Tibial nerve (tissue), 4 donors: ENCODE measurements at regions not wholly inside any gene's neighbourhood (a gene's known extent, or its start where the extent isn't known, plus 50 kb on each side); places are given as distances from the start of the nearest gene placed in this dataset.

ENCODE experiments used
- DNase-seq, 2 donors: peaks; one replicate each; pipeline ENCODE4 v3.0.0-alpha.2; 2019; ENCODE audit warnings: low spot score in 2 of 2
- H3K27ac ChIP-seq, 4 donors: fragments of 200-600 bp; sonication (generic) in 3 of 4; one replicate each; pipeline ENCODE4 v1.5.1; 2017 to 2019; ENCODE audit warnings: mild to moderate bottlenecking in 1 of 4
- H3K27me3 ChIP-seq, 2 donors: fragments of 200-600 bp; sonication (generic) in 1 of 2; one replicate each; pipeline versions ENCODE4 v1.5.1 to v1.6.0; 2017 to 2019
- H3K36me3 ChIP-seq, 3 donors: fragments of 200-600 bp; sonication (generic); one replicate each; pipeline ENCODE4 v1.5.1; 2018 to 2019
- H3K4me1 ChIP-seq, 4 donors: fragments of 200-600 bp; sonication (generic) in 3 of 4; one replicate each; pipeline ENCODE4 v1.5.1; 2017 to 2019
- H3K4me3 ChIP-seq, 4 donors: fragments of 200-600 bp; sonication (generic) in 3 of 4; one replicate each; pipeline ENCODE4 v1.5.1; 2017 to 2019; ENCODE audit warnings: mild to moderate bottlenecking in 1 of 4, moderate library complexity in 1 of 4
- H3K9me3 ChIP-seq, 4 donors: fragments of 200-600 bp; sonication (generic) in 3 of 4; one replicate each; pipeline ENCODE4 v1.5.1; 2017 to 2019
- CTCF ChIP-seq, 5 experiments: fragments of 200-600 bp in 3 of 5; fragments of 450-650 bp in 2 of 5; sonication (generic) in 3 of 5; IDR thresholded peaks; one replicate each; pipeline ENCODE4 v1.5.1; 2016 to 2019; ENCODE audit warnings: antibody characterized with exemption in 5 of 5, mild to moderate bottlenecking in 3 of 5, moderate library complexity in 2 of 5
- EP300 ChIP-seq, 2 donors: sonication (generic); formaldehyde crosslinking; IDR thresholded peaks; one replicate each; pipeline ENCODE4 v1.6.1; 2017; ENCODE audit warnings: antibody characterized with exemption in 2 of 2, mild to moderate bottlenecking in 1 of 2
- POLR2A ChIP-seq, 2 donors: fragments of 450-650 bp; IDR thresholded peaks; one replicate each; pipeline ENCODE4 v1.6.1; 2017; ENCODE audit warnings: antibody characterized with exemption in 2 of 2, mild to moderate bottlenecking in 2 of 2, moderate library complexity in 2 of 2
- WGBS, 2 donors: methylation state at CpG; one replicate each; pipeline ENCODE4 v1.1.5; 2018; 5-methylcytosine and 5-hydroxymethylcytosine counted together

- Histone ChIP-seq H3K4me1 (no peaks in the 10 kb centered on the region), H3K27me3 (no peaks in the 10 kb centered on the region), H3K9me3 (no peaks in the 10 kb centered on the region), H3K4me3 (no peak overlapping the region), H3K27ac (no peak overlapping the region), H3K36me3 (no peaks in the 10 kb centered on the region)
- TF ChIP-seq EP300 (IDR thresholded peaks at IDR 0.05) (no peak), CTCF (IDR thresholded peaks at IDR 0.05) (no peak), POLR2A (IDR thresholded peaks at IDR 0.05) (no peak)
- 27 to 38% methylated on average over 2 of the region's 2 CpGs for WGBS, 2 donors
- DNase-seq = no peak
Measured at GRCh38 chr10:64089648-64090047, 568.4 kb downstream of the REEP3 start.

GRCh38 chr10:64090865-64091264, 569.7 kb downstream of the REEP3 start:
- Histone ChIP-seq H3K36me3 (no peaks in the 10 kb centered on the region), H3K4me1 (no peaks in the 10 kb centered on the region), H3K27me3 (no peaks in the 10 kb centered on the region), H3K4me3 (no peak overlapping the region), H3K27ac (no peak overlapping the region), H3K9me3 (no peaks in the 10 kb centered on the region)
- no peak for TF ChIP-seq EP300 (IDR thresholded peaks at IDR 0.05)
- TF ChIP-seq CTCF (IDR thresholded peaks at IDR 0.05) = no peak
- TF ChIP-seq POLR2A (IDR thresholded peaks at IDR 0.05) = no peak
- DNase-seq = no peak
- WGBS, 2 donors = 79 to 84% methylated on average over 3 of the region's 3 CpGs

GRCh38 chr10:64091897-64092296, 570.7 kb downstream of the REEP3 start:
- H3K4me3 ChIP-seq = no peak overlapping the region
- WGBS, 2 donors = 46 to 51% methylated on average over 4 of the region's 4 CpGs
- no peaks in the 10 kb centered on the region for H3K9me3 ChIP-seq
- no peaks in the 10 kb centered on the region for H3K4me1 ChIP-seq
- no peaks in the 10 kb centered on the region for H3K27me3 ChIP-seq
- no peak overlapping the region for H3K27ac ChIP-seq
- DNase-seq = no peak
- H3K36me3 ChIP-seq = no peaks in the 10 kb centered on the region
- TF ChIP-seq POLR2A (IDR thresholded peaks at IDR 0.05) (no peak), EP300 (IDR thresholded peaks at IDR 0.05) (no peak), CTCF (IDR thresholded peaks at IDR 0.05) (no peak)

GRCh38 chr10:64093304-64093703, 572.1 kb downstream of the REEP3 start:
- Histone ChIP-seq H3K27me3 (no peaks in the 10 kb centered on the region), H3K36me3 (no peaks in the 10 kb centered on the region), H3K4me1 (no peaks in the 10 kb centered on the region), H3K27ac (no peak overlapping the region), H3K9me3 (no peaks in the 10 kb centered on the region), H3K4me3 (no peak overlapping the region)
- no peak for DNase-seq
- TF ChIP-seq POLR2A (IDR thresholded peaks at IDR 0.05) (no peak), EP300 (IDR thresholded peaks at IDR 0.05) (no peak), CTCF (IDR thresholded peaks at IDR 0.05) (no peak)
- 74 to 75% methylated on average over 3 of the region's 3 CpGs for WGBS, 2 donors

- TF ChIP-seq EP300 (IDR thresholded peaks at IDR 0.05) (no peak), POLR2A (IDR thresholded peaks at IDR 0.05) (no peak), CTCF (IDR thresholded peaks at IDR 0.05) (no peak)
- H3K4me3 ChIP-seq = no peak overlapping the region
- H3K9me3 ChIP-seq = no peaks in the 10 kb centered on the region
- 84 to 85% methylated on average over 3 of the region's 3 CpGs for WGBS, 2 donors
- no peaks in the 10 kb centered on the region for H3K36me3 ChIP-seq
- no peaks in the 10 kb centered on the region for H3K4me1 ChIP-seq
- H3K27ac ChIP-seq = no peak overlapping the region
- no peak for DNase-seq
- no peaks in the 10 kb centered on the region for H3K27me3 ChIP-seq
Measured at GRCh38 chr10:64093946-64094535, 572.8 kb downstream of the REEP3 start.
